ENCODE measurements at regions not wholly inside any gene's neighbourhood (a gene's known extent, or its start where the extent isn't known, plus 50 kb on each side); places are given as distances from the start of the nearest gene placed in this dataset.

DNA sequence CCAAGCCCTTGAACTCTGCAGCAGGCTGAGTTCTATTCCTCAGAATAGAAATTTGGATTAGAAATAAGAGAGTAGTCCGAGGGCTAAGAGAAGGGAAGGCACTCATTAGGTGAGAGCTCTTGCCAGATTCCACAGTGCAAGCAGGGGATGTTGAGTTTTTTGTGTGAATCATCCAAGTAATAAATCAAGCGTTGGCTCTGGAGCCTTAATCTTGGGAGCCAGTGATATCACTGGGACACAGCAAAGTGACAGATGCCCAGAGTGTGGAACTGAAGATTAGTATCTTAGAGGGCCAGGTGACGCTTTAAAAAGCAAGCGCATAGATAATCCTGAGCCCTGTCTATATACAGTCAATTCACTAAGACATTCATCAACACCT is 60.3 kb downstream of the FOXD1 start:
- TF ChIP-seq, protein P1, sequence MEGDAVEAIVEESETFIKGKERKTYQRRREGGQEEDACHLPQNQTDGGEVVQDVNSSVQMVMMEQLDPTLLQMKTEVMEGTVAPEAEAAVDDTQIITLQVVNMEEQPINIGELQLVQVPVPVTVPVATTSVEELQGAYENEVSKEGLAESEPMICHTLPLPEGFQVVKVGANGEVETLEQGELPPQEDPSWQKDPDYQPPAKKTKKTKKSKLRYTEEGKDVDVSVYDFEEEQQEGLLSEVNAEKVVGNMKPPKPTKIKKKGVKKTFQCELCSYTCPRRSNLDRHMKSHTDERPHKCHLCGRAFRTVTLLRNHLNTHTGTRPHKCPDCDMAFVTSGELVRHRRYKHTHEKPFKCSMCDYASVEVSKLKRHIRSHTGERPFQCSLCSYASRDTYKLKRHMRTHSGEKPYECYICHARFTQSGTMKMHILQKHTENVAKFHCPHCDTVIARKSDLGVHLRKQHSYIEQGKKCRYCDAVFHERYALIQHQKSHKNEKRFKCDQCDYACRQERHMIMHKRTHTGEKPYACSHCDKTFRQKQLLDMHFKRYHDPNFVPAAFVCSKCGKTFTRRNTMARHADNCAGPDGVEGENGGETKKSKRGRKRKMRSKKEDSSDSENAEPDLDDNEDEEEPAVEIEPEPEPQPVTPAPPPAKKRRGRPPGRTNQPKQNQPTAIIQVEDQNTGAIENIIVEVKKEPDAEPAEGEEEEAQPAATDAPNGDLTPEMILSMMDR (IDR thresholded peaks at IDR 0.05): no peak
- no peak for TF ChIP-seq POLR2A (IDR thresholded peaks at IDR 0.05)
